OCI-LY3 (cell line): ENCODE measurements at regions not wholly inside any gene's neighbourhood (a gene's known extent, or its start where the extent isn't known, plus 50 kb on each side); places are given as distances from the start of the nearest gene placed in this dataset.

Experiments
- EZH2phosphoT487 ChIP-seq: fragments of 200-600 bp; shearing (Covaris generic); IDR thresholded peaks from 2 replicates; pipeline ENCODE4 v1.6.1; 2018; ENCODE audit warnings: antibody characterized with exemption, mixed run types, low read depth
- TF ChIP-seq, protein P1 (sequence below): fragments of 200-600, 300-600 bp; sonication (generic); IDR thresholded peaks from 2 replicates; pipeline ENCODE4 v1.5.1; 2014; ENCODE audit warnings: antibody characterized with exemption, low read length, low read depth

DNA sequence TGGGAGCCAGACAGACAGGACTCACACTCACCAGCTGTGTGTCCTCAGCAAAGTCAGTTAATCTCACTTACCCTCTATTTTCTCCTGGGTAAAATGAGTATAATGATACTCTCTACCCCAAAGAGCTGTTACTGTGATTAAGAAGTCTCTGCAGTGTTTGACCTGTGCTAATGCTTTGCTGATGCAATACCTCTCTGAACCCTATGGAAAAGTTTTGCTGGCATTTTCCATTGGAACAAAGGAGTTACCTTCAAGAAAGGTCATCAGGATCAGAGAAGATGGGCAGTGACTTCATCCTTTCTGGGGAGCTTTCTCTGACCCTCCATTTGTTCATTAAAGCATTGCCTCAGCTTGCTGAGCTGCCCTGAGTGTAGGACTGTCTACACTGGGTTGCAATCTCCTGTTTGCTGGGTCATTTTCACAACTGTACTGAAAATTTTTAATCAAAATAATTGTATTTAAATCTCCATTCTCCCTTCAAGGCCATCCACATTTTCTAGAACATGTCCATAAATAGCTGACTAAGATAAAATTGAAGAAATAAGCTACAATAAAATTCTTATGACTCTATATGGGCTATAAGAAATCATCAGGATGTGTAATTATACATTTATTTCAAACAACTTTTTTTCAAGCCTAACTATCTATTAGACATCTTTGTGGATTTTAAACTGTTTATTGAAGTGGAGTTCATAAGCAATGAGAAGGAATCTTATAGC lies 272.8 kb upstream of the CPEB2 start:
- TF ChIP-seq, protein P1, sequence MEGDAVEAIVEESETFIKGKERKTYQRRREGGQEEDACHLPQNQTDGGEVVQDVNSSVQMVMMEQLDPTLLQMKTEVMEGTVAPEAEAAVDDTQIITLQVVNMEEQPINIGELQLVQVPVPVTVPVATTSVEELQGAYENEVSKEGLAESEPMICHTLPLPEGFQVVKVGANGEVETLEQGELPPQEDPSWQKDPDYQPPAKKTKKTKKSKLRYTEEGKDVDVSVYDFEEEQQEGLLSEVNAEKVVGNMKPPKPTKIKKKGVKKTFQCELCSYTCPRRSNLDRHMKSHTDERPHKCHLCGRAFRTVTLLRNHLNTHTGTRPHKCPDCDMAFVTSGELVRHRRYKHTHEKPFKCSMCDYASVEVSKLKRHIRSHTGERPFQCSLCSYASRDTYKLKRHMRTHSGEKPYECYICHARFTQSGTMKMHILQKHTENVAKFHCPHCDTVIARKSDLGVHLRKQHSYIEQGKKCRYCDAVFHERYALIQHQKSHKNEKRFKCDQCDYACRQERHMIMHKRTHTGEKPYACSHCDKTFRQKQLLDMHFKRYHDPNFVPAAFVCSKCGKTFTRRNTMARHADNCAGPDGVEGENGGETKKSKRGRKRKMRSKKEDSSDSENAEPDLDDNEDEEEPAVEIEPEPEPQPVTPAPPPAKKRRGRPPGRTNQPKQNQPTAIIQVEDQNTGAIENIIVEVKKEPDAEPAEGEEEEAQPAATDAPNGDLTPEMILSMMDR: no peak
- TF ChIP-seq EZH2phosphoT487: no peak
